Type B pancreatic cell (in vitro differentiated cells): ENCODE measurements at regions not wholly inside any gene's neighbourhood (a gene's known extent, or its start where the extent isn't known, plus 50 kb on each side); places are given as distances from the start of the nearest gene placed in this dataset.

Experiments
- DNase-seq: peaks from one replicate; pipeline ENCODE4 v3.0.0; 2021; ENCODE audit warnings: mixed read lengths; ENCODE audit not compliant: unreplicated experiment; ENCODE audit errors: extremely low spot score
- H3K27ac Mint-ChIP-seq: 2 replicates; pipeline ENCODE4 v1.8.0; 2021; ENCODE audit warnings: mild to moderate bottlenecking, mixed read lengths
- H3K27me3 Mint-ChIP-seq: 2 replicates; pipeline ENCODE4 v1.8.0; 2021; ENCODE audit warnings: mixed read lengths
- H3K36me3 Mint-ChIP-seq: 2 replicates; pipeline ENCODE4 v1.8.0; 2021; ENCODE audit warnings: mixed read lengths
- H3K4me1 Mint-ChIP-seq: one replicate; pipeline ENCODE4 v1.8.0; 2021; ENCODE audit warnings: mixed read lengths; ENCODE audit not compliant: unreplicated experiment
- H3K4me3 Mint-ChIP-seq: 2 replicates; pipeline ENCODE4 v1.8.0; 2021; ENCODE audit warnings: mild to moderate bottlenecking, mixed read lengths
- H3K9me3 Mint-ChIP-seq: 2 replicates; pipeline ENCODE4 v1.8.0; 2021; ENCODE audit warnings: mixed read lengths
- CTCF ChIP-seq: fragments of 200-600 bp; sonication (generic); conservative IDR thresholded peaks from 2 replicates; pipeline ENCODE4 v1.5.0; 2021; ENCODE audit warnings: antibody characterized with exemption, mild to moderate bottlenecking

- TF ChIP-seq CTCF = no peak
- no peak for DNase-seq
- H3K4me1 Mint-ChIP-seq = peaks cover 21% of the 10 kb centered on the region
- H3K27me3 Mint-ChIP-seq = peaks cover 2% of the 10 kb centered on the region
- H3K36me3 Mint-ChIP-seq = peaks cover 5% of the 10 kb centered on the region
- H3K27ac Mint-ChIP-seq = no peak overlapping the region
- H3K9me3 Mint-ChIP-seq = no peaks in the 10 kb centered on the region
- no peak overlapping the region for H3K4me3 Mint-ChIP-seq
These were observed 91.3 kb upstream of the PLEKHA5 start for GRCh38 chr12:19038209-19038608.

- Mint-ChIP-seq H3K4me3 (no peak overlapping the region), H3K9me3 (no peaks in the 10 kb centered on the region), H3K36me3 (no peaks in the 10 kb centered on the region), H3K27me3 (peaks cover 2% of the 10 kb centered on the region), H3K27ac (no peak overlapping the region), H3K4me1 (peaks cover 21% of the 10 kb centered on the region)
- TF ChIP-seq CTCF = no peak
- DNase-seq = no peak
These were observed 90.0 kb upstream of the PLEKHA5 start for GRCh38 chr12:19039515-19039914.

GRCh38 chr12:19042221-19042620, 87.3 kb upstream of the PLEKHA5 start:
- Mint-ChIP-seq H3K4me1 (peaks cover 15% of the 10 kb centered on the region), H3K36me3 (no peaks in the 10 kb centered on the region), H3K4me3 (no peak overlapping the region), H3K27ac (no peak overlapping the region), H3K9me3 (no peaks in the 10 kb centered on the region), H3K27me3 (no peaks in the 10 kb centered on the region)
- TF ChIP-seq CTCF = no peak
- DNase-seq = no peak

GRCh38 chr12:19044430-19044829, 85.1 kb upstream of the PLEKHA5 start:
- H3K27me3 Mint-ChIP-seq = no peaks in the 10 kb centered on the region
- no peaks in the 10 kb centered on the region for H3K9me3 Mint-ChIP-seq
- H3K4me3 Mint-ChIP-seq = no peak overlapping the region
- DNase-seq = no peak
- H3K4me1 Mint-ChIP-seq = peaks cover 2% of the 10 kb centered on the region
- H3K27ac Mint-ChIP-seq = no peak overlapping the region
- H3K36me3 Mint-ChIP-seq = no peaks in the 10 kb centered on the region
- TF ChIP-seq CTCF = no peak

GRCh38 chr12:19044891-19045290, 84.6 kb upstream of the PLEKHA5 start:
- Mint-ChIP-seq H3K27me3 (no peaks in the 10 kb centered on the region), H3K27ac (no peak overlapping the region)

More at GRCh38 chr12:19044891-19045290, 84.6 kb upstream of the PLEKHA5 start:
- Mint-ChIP-seq H3K36me3 (no peaks in the 10 kb centered on the region), H3K9me3 (no peaks in the 10 kb centered on the region), H3K4me3 (no peak overlapping the region), H3K4me1 (no peaks in the 10 kb centered on the region)
- no peak for DNase-seq
- no peak for TF ChIP-seq CTCF
